Neural progenitor cell (in vitro differentiated cells): ENCODE measurements at regions not wholly inside any gene's neighbourhood (a gene's known extent, or its start where the extent isn't known, plus 50 kb on each side); places are given as distances from the start of the nearest gene placed in this dataset.

Experiments used
- CTCF ChIP-seq: fragments of 200-600 bp; sonication (generic); IDR thresholded peaks from 2 replicates; pipeline ENCODE4 v1.5.1; 2017; ENCODE audit warnings: antibody characterized with exemption, mild to moderate bottlenecking
- EZH2phosphoT487 ChIP-seq: fragments of 200-600 bp; sonication (generic); IDR thresholded peaks from 2 replicates; pipeline ENCODE4 v1.6.1; 2017; ENCODE audit warnings: antibody characterized with exemption

GRCh38 chr13:81425286-81425685, 1084.4 kb upstream of the SPRY2 start:
- no peak for TF ChIP-seq CTCF
- no peak for TF ChIP-seq EZH2phosphoT487
